GM19468 (cell line): ENCODE measurements at regions not wholly inside any gene's neighbourhood (a gene's known extent, or its start where the extent isn't known, plus 50 kb on each side); places are given as distances from the start of the nearest gene placed in this dataset.
"Not testable (repeated sequence)": the region's sequence is repeated elsewhere in the genome, so short reads cannot be mapped to it uniquely, and the experiment has no call there.

ENCODE experiments used
- ATAC-seq: cut with Tn5 transposase; IDR thresholded peaks from one replicate; pipeline ENCODE4 v1.9.1; 2021; ENCODE audit warnings: mild to moderate bottlenecking, moderate library complexity, moderate number of reproducible peaks; ENCODE audit not compliant: unreplicated experiment; ENCODE audit errors: extremely low read depth

GRCh38 chr2:242041816-242042215, 172.3 kb downstream of the RTP5 start:
- ATAC-seq = no peak

- ATAC-seq = no peak
Measured at GRCh38 chr2:242043538-242044312, 174.2 kb downstream of the RTP5 start.

DNA sequence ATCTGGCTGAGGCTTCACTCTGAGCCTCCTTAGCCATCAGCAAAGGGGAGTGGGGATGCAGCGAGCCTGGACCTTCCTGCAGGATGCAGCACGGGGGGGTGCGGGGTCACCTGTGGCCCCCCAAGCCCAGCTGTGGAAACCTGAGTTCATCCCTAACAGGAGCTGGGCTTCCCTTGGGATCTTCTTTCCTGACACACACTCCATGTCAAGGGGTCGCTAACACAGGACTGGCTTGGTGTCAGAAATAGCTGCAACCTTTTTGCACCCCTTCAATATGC, 174.7 kb downstream of the RTP5 start:
- ATAC-seq = no peak

DNA sequence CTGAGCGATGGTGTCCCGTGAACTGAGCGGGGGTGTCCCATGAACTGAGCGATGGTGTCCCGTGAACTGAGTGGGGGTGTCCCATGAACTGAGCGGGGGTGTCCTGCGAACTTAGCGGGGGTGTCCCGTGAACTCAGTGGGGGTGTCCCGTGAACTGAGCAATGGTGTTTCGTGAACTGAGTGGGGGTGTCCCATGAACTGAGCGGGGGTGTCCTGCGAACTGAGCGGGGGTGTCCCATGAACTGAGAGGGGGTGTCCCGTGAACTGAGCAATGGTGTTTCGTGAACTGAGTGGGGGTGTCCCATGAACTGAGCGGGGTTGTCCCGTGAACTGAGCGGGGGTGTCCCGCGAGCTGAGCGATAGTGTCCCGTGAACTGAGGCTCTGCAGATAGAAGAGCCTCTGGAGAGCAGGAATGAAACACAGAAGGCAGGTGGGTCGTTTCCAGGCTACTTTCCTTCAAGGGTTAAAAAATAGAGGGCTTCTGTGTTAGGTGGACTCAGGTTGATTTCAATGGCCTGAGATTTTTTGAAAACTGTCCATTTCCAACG, 176.1 kb downstream of the RTP5 start:
- not testable (repeated sequence) for ATAC-seq

- ATAC-seq = no peak
Measured at GRCh38 chr2:242046206-242046826, 176.8 kb downstream of the RTP5 start.

- no peak for ATAC-seq
Measured at GRCh38 chr2:242047963-242048362, 178.4 kb downstream of the RTP5 start.

GRCh38 chr2:242048479-242048878, 178.9 kb downstream of the RTP5 start:
- ATAC-seq = no peak

GRCh38 chr2:242049492-242049891, 180.0 kb downstream of the RTP5 start:
- not testable (repeated sequence) for ATAC-seq

GRCh38 chr2:242051463-242051862, 181.9 kb downstream of the RTP5 start:
- no peak for ATAC-seq

GRCh38 chr2:242052421-242052820, 182.9 kb downstream of the RTP5 start:
- ATAC-seq = no peak

DNA sequence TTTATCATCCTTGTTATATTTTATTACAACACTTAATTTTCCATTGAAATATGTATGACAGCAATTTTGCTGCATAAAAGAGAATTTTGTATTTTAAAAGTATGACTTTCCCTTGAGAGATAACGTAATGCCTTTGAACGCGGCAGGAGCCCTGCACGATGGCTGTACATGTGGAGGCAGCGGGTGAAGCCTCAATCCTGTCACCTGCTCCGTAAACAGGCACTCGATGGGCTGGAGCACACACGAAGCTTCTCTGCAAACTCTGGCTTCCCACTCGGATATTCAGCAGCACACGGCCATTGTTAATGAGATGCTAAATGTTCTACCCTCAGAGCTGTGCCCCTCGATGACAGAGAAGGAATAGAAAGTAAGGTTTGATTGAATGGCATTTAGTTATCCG, 184.4 kb downstream of the RTP5 start:
- no peak for ATAC-seq

DNA sequence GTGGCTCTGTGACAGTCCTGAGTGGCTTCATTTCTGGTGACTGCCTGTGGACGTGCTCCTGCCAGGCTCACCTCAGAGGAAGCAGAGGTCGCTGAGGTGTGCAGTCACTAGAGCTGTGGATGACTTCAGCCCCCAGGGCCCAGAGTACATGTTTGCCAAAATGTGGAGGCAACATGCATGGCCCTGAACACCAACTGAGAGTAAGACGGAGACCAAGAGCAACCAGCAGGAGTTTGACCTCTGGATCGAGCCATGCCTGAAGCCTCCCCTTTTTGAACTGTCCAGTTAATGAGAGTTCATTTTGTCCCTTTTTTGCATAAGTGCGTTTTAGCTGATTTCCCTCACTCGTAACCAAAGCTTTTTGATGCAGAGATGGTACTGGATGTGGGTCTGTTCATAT, 184.9 kb downstream of the RTP5 start:
- ATAC-seq = no peak

GRCh38 chr2:242054881-242055801, 185.6 kb downstream of the RTP5 start:
- no peak for ATAC-seq

DNA sequence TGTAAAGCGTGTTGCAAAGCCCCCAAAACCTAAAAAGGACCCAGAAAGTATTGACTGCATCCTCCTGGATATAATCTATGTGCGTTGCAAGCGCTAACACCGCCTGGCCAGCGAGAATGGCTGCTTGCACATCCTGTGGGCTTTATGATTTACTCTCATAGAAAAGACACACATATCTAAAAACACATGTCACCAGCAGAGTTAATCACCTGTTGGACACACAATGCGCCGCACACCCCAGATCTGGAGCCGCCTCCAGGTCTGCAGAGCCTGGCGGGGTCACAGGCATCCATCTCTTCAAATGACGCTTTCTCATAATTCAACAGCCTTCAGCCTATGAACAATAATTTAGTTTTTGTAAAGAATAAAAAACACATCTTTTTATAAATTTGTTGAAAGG, 186.5 kb downstream of the RTP5 start:
- ATAC-seq = no peak

GRCh38 chr2:242056785-242057184, 187.3 kb downstream of the RTP5 start:
- no peak for ATAC-seq

- ATAC-seq = no peak
Measured at GRCh38 chr2:242057379-242058040, 188.0 kb downstream of the RTP5 start.

GRCh38 chr2:242058116-242058680, 188.7 kb downstream of the RTP5 start:
- no peak for ATAC-seq

DNA sequence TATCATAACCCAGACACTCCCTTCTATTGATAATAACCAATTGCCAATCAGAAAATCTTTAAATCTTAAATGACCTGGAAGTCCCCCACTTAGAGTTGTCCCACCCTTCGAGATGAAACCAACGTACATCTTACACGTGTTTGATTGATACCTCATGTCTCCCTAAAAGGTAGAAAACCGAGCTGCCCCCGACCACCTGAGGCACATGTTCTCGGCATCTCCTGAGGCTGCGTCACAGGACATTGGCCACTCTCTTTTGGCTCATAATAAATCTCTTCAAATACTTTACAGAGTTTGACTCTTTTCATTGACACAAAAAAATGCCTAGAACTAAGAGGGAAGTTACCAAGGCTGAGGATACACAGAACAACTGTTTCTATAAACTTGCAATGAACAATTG, 190.0 kb downstream of the RTP5 start:
- ATAC-seq = no peak

DNA sequence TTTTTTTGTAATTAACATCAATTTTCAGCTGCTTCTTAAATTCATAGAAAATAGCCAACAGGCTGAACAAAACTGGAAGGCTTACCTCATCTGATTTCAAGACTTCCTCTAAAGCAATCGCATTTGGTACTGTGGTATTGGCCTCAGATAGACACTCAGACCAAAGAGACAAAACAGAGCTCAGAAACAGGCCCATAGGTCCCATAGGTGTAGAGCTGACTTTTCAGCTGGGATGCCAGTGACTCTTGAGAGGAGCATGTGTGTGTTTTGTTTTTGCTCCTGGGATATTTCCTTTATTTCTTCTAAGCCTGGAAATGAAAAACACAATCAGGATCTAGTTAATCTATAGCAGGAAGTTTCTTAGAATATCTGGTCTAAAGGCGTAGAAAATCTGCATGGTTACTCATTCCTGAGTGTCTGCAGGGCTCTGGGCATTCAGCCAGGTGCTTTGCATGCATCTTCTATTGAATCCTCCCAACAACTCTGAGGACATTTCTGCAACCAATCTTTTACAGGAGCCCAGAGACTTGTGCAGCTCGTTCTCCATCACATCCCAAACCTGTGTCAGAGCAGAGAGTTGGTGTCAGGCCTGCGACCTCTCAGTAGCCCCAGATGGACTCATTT, 190.8 kb downstream of the RTP5 start:
- ATAC-seq = no peak

DNA sequence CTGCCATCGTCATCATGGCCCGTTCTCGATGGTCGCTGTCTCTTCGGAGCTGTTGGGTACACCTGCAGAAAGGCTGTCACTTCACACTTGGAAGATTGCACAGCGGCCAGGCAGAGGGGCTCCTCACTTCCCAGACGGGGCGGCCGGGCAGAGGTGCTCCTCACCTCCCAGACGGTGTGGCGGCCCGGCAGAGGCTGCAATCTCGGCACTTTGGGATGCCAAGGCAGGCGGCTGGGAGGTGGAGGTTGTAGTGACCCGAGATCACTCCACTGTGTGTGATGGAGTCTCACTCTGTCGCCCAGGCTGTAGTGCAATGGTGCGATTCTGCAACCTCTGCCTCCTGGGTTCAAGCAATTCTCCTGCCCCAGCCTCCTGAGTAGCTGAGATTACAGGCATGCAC, 192.4 kb downstream of the RTP5 start:
- ATAC-seq = not testable (repeated sequence)
